22Rv1 (cell line): ENCODE measurements at regions not wholly inside any gene's neighbourhood (a gene's known extent, or its start where the extent isn't known, plus 50 kb on each side); places are given as distances from the start of the nearest gene placed in this dataset.

ENCODE experiments used
- CTCF ChIP-seq: fragments of 450-650 bp; IDR thresholded peaks from 2 replicates; pipeline ENCODE4 v1.5.1; 2017; ENCODE audit warnings: mild to moderate bottlenecking
- ZFX ChIP-seq: fragments of 450-650 bp; IDR thresholded peaks from 2 replicates; pipeline ENCODE4 v1.6.1; 2017; ENCODE audit warnings: antibody characterized with exemption, borderline replicate concordance

- no peak for TF ChIP-seq CTCF
- TF ChIP-seq ZFX: no peak
Observed at GRCh38 chr6:14763139-14763538, 482.7 kb upstream of the JARID2 start.
